ENCODE measurements at regions not wholly inside any gene's neighbourhood (a gene's known extent, or its start where the extent isn't known, plus 50 kb on each side); places are given as distances from the start of the nearest gene placed in this dataset.

DNA sequence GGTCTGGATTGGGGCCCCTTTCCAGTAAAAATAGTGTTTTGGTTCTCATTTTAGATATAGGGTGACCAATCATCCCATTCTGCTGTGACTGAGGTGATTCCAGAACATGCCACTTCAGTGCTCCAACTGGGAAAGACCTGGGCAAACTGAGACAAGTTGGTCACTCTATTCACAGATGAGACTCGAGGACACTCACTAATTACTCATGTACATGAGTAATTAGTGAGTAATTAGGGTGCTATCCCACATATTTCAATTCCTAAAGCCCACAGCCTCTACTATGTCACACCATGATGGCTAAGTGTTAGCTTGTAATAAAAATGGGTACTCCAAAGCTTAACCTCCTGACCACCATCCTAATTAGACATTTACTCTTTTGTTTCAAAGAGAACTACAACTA, 86.0 kb downstream of the CBLN4 start:
- TF ChIP-seq, protein P1, sequence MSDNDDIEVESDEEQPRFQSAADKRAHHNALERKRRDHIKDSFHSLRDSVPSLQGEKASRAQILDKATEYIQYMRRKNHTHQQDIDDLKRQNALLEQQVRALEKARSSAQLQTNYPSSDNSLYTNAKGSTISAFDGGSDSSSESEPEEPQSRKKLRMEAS (IDR thresholded peaks at IDR 0.05; ENCODE audit: low read depth, low read length): no peak
- no peak for TF ChIP-seq CTCF (IDR thresholded peaks at IDR 0.05; ENCODE audit: low read depth, low read length)
- no peak for TF ChIP-seq POLR2A (IDR thresholded peaks at IDR 0.05; ENCODE audit: extremely low read depth, insufficient read length)
- no peak for TF ChIP-seq MYC (IDR thresholded peaks at IDR 0.05; ENCODE audit: low read depth, low read length)
- DNase-seq (ENCODE audit: low read depth): no peak
- H3K4me3 ChIP-seq (ENCODE audit: low read depth, low read length): no peak overlapping the region

DNA sequence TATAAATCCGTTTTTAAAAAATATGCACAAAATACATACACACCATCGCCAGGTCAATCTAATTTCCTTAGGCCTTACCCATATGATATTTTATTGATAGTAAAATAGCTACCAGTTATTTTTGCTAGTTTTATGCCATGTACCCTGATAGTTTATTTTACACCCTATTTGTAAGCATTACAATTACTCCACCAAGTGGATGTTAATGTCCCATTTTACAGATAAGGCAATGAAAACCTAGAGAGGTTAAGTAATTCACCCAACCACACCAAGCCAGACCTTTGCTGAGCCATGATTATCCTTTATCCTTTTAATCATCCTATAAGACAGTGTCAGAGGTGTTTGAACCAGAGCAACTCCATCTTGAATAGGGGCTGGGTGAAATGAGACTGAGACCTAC, 86.8 kb downstream of the CBLN4 start:
- DNase-seq (ENCODE audit: low read depth): no peak
- no peak overlapping the region for H3K4me3 ChIP-seq (ENCODE audit: low read depth, low read length)
- TF ChIP-seq MYC (IDR thresholded peaks at IDR 0.05; ENCODE audit: low read depth, low read length) (no peak), CTCF (IDR thresholded peaks at IDR 0.05; ENCODE audit: low read depth, low read length) (no peak), POLR2A (IDR thresholded peaks at IDR 0.05; ENCODE audit: extremely low read depth, insufficient read length) (no peak)
- TF ChIP-seq, protein P1 (IDR thresholded peaks at IDR 0.05; ENCODE audit: low read depth, low read length): no peak

DNA sequence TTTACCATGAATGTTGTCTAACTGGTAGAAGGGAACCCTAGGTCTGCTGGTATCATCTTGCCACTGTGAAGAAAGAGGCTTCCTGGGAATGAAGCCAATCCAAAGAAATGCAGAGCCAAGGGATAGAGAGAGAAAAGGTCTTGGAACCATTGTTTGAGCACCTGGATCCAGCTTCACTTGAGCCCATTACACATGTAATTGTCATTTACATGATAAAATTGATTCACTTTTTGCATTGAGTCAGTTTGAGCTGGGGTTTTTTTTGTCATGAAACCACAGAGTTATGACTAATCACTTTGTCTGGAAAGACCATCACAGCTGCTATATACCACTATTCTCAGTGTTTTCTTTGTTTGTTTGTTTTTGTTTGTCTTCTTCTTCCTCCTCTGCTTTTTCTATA, 112.3 kb downstream of the CBLN4 start:
- no peak overlapping the region for H3K4me3 ChIP-seq (ENCODE audit: low read depth, low read length)
- TF ChIP-seq, protein P1 (IDR thresholded peaks at IDR 0.05; ENCODE audit: low read depth, low read length): no peak
- TF ChIP-seq MYC (IDR thresholded peaks at IDR 0.05; ENCODE audit: low read depth, low read length) (no peak), CTCF (IDR thresholded peaks at IDR 0.05; ENCODE audit: low read depth, low read length) (no peak), POLR2A (IDR thresholded peaks at IDR 0.05; ENCODE audit: extremely low read depth, insufficient read length) (no peak)
- DNase-seq (ENCODE audit: low read depth): no peak

GRCh38 chr20:55888685-55889084, 116.6 kb downstream of the CBLN4 start:
- no peak for TF ChIP-seq CTCF (IDR thresholded peaks at IDR 0.05; ENCODE audit: low read depth, low read length)
- TF ChIP-seq, protein P1 (IDR thresholded peaks at IDR 0.05; ENCODE audit: low read depth, low read length): peak; percentile 79
- TF ChIP-seq POLR2A (IDR thresholded peaks at IDR 0.05; ENCODE audit: extremely low read depth, insufficient read length): no peak
- TF ChIP-seq MYC (IDR thresholded peaks at IDR 0.05; ENCODE audit: low read depth, low read length): no peak
- no peak overlapping the region for H3K4me3 ChIP-seq (ENCODE audit: low read depth, low read length)
- peak; percentile 25 for DNase-seq (ENCODE audit: low read depth)

GRCh38 chr20:55882910-55883309, 122.4 kb downstream of the CBLN4 start:
- no peak for DNase-seq (ENCODE audit: low read depth)
- TF ChIP-seq POLR2A (IDR thresholded peaks at IDR 0.05; ENCODE audit: extremely low read depth, insufficient read length) (no peak), CTCF (IDR thresholded peaks at IDR 0.05; ENCODE audit: low read depth, low read length) (no peak), MYC (IDR thresholded peaks at IDR 0.05; ENCODE audit: low read depth, low read length) (no peak)
- TF ChIP-seq, protein P1 (IDR thresholded peaks at IDR 0.05; ENCODE audit: low read depth, low read length): no peak
- H3K4me3 ChIP-seq (ENCODE audit: low read depth, low read length): no peak overlapping the region

GRCh38 chr20:55882286-55882685, 123.0 kb downstream of the CBLN4 start:
- no peak for DNase-seq (ENCODE audit: low read depth)
- H3K4me3 ChIP-seq (ENCODE audit: low read depth, low read length): no peak overlapping the region
- TF ChIP-seq CTCF (IDR thresholded peaks at IDR 0.05; ENCODE audit: low read depth, low read length) (no peak), MYC (IDR thresholded peaks at IDR 0.05; ENCODE audit: low read depth, low read length) (no peak), POLR2A (IDR thresholded peaks at IDR 0.05; ENCODE audit: extremely low read depth, insufficient read length) (no peak)
- TF ChIP-seq, protein P1 (IDR thresholded peaks at IDR 0.05; ENCODE audit: low read depth, low read length): no peak
